ENCODE measurements at regions not wholly inside any gene's neighbourhood (a gene's known extent, or its start where the extent isn't known, plus 50 kb on each side); places are given as distances from the start of the nearest gene placed in this dataset.
"Not testable (repeated sequence)": the region's sequence is repeated elsewhere in the genome, so short reads cannot be mapped to it uniquely, and the experiment has no call there.

- not testable (repeated sequence) for TF ChIP-seq CTCF (IDR thresholded peaks at IDR 0.05); POLR2AphosphoS5 (IDR thresholded peaks at IDR 0.05; ENCODE audit: low read depth, low read length); EP300 (IDR thresholded peaks at IDR 0.05; ENCODE audit: borderline replicate concordance in 1 of 2, low read depth in 1 of 2, low read length in 1 of 2); GATA2 (CRISPR knock-in tag; IDR thresholded peaks at IDR 0.05); RFX5 (IDR thresholded peaks at IDR 0.05; ENCODE audit: low read length); MAX (IDR thresholded peaks at IDR 0.05; ENCODE audit: low read depth); MXI1 (IDR thresholded peaks at IDR 0.05; ENCODE audit: low read depth, low read length); EZH2phosphoT487 (IDR thresholded peaks at IDR 0.05; ENCODE audit: borderline replicate concordance, low read depth); RXRA (IDR thresholded peaks at IDR 0.05; ENCODE audit: borderline replicate concordance, low read depth)
- TF ChIP-seq, protein P1, sequence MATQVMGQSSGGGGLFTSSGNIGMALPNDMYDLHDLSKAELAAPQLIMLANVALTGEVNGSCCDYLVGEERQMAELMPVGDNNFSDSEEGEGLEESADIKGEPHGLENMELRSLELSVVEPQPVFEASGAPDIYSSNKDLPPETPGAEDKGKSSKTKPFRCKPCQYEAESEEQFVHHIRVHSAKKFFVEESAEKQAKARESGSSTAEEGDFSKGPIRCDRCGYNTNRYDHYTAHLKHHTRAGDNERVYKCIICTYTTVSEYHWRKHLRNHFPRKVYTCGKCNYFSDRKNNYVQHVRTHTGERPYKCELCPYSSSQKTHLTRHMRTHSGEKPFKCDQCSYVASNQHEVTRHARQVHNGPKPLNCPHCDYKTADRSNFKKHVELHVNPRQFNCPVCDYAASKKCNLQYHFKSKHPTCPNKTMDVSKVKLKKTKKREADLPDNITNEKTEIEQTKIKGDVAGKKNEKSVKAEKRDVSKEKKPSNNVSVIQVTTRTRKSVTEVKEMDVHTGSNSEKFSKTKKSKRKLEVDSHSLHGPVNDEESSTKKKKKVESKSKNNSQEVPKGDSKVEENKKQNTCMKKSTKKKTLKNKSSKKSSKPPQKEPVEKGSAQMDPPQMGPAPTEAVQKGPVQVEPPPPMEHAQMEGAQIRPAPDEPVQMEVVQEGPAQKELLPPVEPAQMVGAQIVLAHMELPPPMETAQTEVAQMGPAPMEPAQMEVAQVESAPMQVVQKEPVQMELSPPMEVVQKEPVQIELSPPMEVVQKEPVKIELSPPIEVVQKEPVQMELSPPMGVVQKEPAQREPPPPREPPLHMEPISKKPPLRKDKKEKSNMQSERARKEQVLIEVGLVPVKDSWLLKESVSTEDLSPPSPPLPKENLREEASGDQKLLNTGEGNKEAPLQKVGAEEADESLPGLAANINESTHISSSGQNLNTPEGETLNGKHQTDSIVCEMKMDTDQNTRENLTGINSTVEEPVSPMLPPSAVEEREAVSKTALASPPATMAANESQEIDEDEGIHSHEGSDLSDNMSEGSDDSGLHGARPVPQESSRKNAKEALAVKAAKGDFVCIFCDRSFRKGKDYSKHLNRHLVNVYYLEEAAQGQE (IDR thresholded peaks at IDR 0.05; ENCODE audit: low read depth, low read length), result not testable (repeated sequence)
- TF ChIP-seq, protein P2, sequence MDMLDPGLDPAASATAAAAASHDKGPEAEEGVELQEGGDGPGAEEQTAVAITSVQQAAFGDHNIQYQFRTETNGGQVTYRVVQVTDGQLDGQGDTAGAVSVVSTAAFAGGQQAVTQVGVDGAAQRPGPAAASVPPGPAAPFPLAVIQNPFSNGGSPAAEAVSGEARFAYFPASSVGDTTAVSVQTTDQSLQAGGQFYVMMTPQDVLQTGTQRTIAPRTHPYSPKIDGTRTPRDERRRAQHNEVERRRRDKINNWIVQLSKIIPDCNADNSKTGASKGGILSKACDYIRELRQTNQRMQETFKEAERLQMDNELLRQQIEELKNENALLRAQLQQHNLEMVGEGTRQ (IDR thresholded peaks at IDR 0.05; ENCODE audit: borderline replicate concordance, low read depth, low read length), result not testable (repeated sequence)
Observed at GRCh38 chr17:30644713-30645112, 167.5 kb downstream of the GOSR1 start.
